GM18498 (cell line): ENCODE measurements at regions not wholly inside any gene's neighbourhood (a gene's known extent, or its start where the extent isn't known, plus 50 kb on each side); places are given as distances from the start of the nearest gene placed in this dataset.

ENCODE experiments used
- ATAC-seq: cut with Tn5 transposase; IDR thresholded peaks from one replicate; pipeline ENCODE4 v1.9.1; 2021; ENCODE audit warnings: mild to moderate bottlenecking, moderate library complexity; ENCODE audit not compliant: unreplicated experiment

GRCh38 chr7:88358526-88358838 lies 51.8 kb upstream of the STEAP4 start:
- no peak for ATAC-seq

GRCh38 chr7:88357781-88358525 lies 51.3 kb upstream of the STEAP4 start:
- ATAC-seq: peak; percentile 77

- ATAC-seq: no peak
These were observed 50.6 kb upstream of the STEAP4 start for GRCh38 chr7:88357294-88357693.
